ENCODE measurements at regions not wholly inside any gene's neighbourhood (a gene's known extent, or its start where the extent isn't known, plus 50 kb on each side); places are given as distances from the start of the nearest gene placed in this dataset.

DNA sequence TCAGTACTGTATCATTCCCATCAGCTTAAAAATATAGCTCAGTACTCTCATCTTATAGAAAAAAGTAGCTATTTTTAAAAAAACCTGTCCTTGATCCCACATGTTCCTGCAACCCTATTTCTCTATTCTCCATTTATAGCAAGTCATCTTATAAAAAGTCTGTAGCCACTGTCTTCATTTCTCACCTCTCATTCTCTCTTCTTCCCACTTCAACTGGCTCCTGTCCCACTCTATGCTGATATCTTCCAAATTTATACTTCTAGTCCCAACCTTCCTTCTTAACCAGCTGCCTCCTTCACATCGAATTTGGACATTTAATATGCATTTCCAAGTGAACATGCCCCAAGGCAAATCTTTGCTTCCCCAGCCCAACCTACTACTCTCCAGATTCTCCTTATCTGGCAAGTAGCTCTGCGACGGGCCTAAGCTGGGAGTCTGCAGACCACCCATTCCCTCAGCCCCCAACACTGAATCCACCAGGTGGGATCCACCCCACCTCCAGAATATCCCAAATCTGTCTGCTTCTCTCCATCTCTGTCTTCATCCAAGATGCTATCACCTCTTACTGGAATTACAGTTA, 52.0 kb upstream of the TANC2 start:
- no peak for DNase-seq (ENCODE audit: low read depth)

DNA sequence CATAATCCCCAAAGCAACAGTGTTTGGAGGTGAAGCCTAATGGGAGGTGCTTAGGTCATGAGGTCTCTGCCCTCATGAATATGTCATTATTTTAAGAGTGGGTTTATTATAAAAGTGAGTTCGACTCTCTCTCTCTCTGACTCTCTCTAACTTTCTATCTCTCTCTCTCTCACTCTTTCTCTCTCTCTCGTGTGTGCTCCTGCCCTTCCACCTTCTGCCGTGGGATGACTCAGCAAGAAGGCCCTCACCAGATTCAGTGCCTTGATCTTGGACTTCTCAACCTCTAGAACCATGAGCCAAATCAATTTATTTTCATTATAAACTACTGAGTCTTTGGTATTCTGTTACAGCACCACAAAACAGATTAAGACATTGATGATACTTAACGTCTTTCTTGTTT, 53.7 kb upstream of the TANC2 start:
- DNase-seq (ENCODE audit: low read depth), result no peak

- no peak for DNase-seq (ENCODE audit: low read depth)
These were observed 54.9 kb upstream of the TANC2 start for GRCh38 chr17:62911114-62911513.

GRCh38 chr17:62910277-62910676, 55.8 kb upstream of the TANC2 start:
- DNase-seq (ENCODE audit: low read depth), result no peak

DNA sequence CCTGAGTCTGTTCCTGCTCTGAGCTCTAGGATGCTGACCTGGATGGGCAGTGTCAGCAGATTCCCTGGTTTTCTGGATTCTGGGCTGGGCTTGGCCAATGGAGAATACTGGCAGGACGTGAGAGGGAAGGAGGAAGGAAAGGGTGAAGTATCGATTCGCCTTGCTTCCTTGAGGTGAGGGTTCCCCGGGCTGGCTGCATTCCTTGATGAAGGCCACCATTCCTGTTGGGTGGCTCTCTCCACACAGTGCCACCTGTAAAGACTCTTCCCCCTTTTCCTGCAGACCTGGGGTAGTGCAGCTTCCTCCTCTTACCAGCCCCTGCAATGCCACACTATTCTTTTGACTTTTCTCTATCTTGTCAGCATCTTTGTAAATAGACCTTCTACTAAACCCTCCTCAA, 58.1 kb upstream of the TANC2 start:
- DNase-seq (ENCODE audit: low read depth), result no peak

DNA sequence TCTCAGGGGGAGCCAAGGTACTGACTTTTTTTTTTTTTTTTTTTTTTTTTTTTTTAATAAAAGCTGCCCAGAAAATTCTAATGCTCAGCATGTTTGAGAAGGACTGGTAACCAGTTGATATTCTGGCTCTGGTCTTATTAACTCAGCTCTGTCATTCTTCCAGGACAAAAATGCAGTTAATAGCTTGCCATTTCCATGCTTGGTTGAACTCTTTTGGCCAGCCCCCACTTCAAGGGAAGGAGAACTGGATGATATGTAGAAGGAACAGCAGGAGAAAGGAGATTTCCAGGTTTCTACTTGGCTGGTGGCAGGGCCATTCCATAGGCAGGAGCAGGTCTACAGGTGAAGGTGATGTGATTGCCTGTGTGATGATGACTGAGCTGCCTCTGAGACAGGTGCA, 59.2 kb upstream of the TANC2 start:
- DNase-seq (ENCODE audit: low read depth), result no peak

DNA sequence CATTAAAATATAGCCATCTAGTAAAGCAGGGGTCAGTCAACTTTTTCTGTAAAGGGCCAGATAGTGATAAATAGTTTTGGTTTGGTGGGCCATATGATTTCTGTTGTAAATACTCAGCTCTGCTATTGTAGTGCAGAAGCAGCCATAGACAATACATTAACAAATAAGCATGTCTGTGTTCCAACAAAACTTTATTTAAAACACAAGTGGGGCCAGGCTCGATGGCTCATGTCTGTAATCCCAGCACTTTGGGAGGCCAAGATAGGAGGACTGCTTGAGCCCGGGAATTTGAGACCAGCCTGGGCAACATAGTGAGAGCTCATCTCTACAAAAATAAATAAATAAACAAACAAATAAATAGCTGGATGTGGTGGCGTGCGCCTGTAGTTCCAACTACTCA, 60.8 kb upstream of the TANC2 start:
- no peak for DNase-seq (ENCODE audit: low read depth)

GRCh38 chr17:62902531-62903220, 63.4 kb upstream of the TANC2 start:
- DNase-seq (ENCODE audit: low read depth), result no peak

DNA sequence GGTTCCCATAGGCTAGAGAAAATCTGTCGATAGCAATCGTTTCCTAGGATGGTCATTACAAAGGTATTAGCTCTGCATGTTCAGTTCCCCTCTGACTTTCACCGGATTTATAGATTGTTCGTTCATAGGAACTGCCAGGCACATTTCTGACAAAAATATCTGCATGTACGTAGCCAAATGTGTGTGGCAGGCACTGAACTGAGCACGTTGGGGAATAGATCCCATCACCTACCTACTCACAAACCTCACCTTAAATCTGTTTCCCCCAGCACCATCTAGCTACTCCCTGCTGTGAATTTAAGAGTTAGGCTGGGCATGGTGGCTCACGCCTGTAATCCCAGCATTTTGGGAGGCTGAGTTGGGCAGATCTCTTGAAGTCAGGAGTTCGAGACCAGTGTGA, 64.5 kb upstream of the TANC2 start:
- no peak for DNase-seq (ENCODE audit: low read depth)

GRCh38 chr17:62900096-62900495, 65.9 kb upstream of the TANC2 start:
- DNase-seq (ENCODE audit: low read depth), result no peak

DNA sequence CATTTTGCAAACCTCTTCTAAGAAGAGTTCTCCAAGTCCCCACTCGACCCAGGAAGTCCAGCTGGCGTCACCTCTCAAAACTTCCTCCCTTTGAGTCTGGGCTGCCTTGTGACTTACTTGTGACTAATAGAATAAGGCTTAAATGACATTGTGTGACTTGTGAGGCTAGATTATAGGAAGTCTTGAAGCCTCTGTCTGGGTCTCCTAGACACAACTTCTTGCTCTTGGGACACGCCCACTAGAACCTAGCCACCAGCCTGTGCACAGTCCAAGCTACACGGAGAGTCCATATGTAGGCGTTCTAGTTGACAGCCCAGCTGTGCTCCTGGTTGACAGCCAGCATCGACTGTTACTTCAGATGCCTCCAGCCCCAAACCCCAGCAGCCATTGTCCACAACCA, 66.7 kb upstream of the TANC2 start:
- no peak for DNase-seq (ENCODE audit: low read depth)

GRCh38 chr17:62898239-62898864, 67.7 kb upstream of the TANC2 start:
- DNase-seq (ENCODE audit: low read depth), result no peak

GRCh38 chr17:62897706-62898105, 68.3 kb upstream of the TANC2 start:
- DNase-seq (ENCODE audit: low read depth), result no peak

- DNase-seq (ENCODE audit: low read depth), result no peak
These were observed 70.4 kb upstream of the TANC2 start for GRCh38 chr17:62895320-62896301.

DNA sequence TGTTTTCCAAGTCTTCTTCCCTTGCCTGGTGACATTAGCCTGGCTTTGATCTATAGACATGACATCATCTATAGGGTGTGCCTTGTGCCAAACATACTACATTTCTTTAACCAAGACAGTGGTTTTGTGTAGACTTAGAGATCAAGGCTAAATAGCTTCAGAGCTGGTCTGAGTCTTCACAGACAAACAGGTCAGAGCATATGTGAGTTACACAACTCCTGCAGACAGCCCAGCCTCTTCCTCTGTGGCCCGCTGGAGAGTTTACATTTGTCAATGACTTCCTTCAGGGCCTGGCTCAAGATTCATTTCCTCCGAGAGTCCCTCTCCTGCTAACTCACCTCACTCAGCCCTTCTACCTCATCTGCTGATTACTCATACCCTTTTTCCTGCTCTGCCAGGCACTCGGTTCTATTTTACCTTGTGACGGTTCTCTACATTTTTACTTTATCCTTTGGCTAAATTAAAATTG, 73.1 kb upstream of the TANC2 start:
- DNase-seq (ENCODE audit: low read depth), result peak; percentile 20

GRCh38 chr17:62892061-62892675, 73.9 kb upstream of the TANC2 start:
- DNase-seq (ENCODE audit: low read depth), result no peak

- DNase-seq (ENCODE audit: low read depth), result no peak
These were observed 74.4 kb upstream of the TANC2 start for GRCh38 chr17:62891659-62892058.

- no peak for DNase-seq (ENCODE audit: low read depth)
These were observed 77.3 kb upstream of the TANC2 start for GRCh38 chr17:62888765-62889164.

- no peak for DNase-seq (ENCODE audit: low read depth)
These were observed 77.9 kb upstream of the TANC2 start for GRCh38 chr17:62888148-62888547.

DNA sequence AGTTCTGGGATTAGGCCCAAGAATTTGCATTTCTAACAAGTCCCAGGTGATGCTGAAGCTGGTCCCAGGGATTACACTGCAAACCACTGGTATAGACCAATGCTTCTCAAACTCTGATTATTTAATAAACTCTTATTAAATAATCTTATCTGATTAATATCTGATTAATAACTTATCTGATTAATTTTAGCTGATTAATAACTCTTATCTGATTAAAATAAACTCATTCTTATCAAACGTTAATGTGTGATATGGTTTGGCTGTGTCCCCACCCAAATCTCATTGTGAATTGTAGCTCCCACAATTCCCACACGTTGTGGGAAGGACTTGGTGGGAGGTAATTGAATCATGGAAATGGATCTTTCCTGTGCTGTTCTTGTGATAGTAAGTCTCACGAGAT, 78.6 kb upstream of the TANC2 start:
- DNase-seq (ENCODE audit: low read depth), result no peak

- DNase-seq (ENCODE audit: low read depth), result no peak
These were observed 76.7 kb upstream of the MARCHF10 start for GRCh38 chr17:62884781-62885180.

GRCh38 chr17:62882878-62883277, 74.8 kb upstream of the MARCHF10 start:
- DNase-seq (ENCODE audit: low read depth), result peak; percentile 32

All from fibroblast of the conjunctiva (primary cell).